H1 (cell line): ENCODE measurements at regions not wholly inside any gene's neighbourhood (a gene's known extent, or its start where the extent isn't known, plus 50 kb on each side); places are given as distances from the start of the nearest gene placed in this dataset.

ENCODE experiments used
- CHD7 ChIP-seq: fragments of 300-600 bp; sonication (generic); IDR thresholded peaks from 2 replicates; pipeline ENCODE4 v1.7.1; 2012; ENCODE audit warnings: low read length, moderate library complexity, mild to moderate bottlenecking, inconsistent platforms; ENCODE audit not compliant: insufficient replicate concordance
- CTBP2 ChIP-seq: IDR thresholded peaks from 2 replicates; pipeline ENCODE4 v1.7.0; 2011; ENCODE audit warnings: borderline replicate concordance, mild to moderate bottlenecking, moderate library complexity, mixed read lengths, low read length; ENCODE audit not compliant: insufficient read depth, insufficient read length

GRCh38 chr6:100088009-100088408 is 94.0 kb upstream of the MCHR2 start (continued):
- no peak for TF ChIP-seq CHD7
- no peak for TF ChIP-seq CTBP2
